ENCODE measurements at regions not wholly inside any gene's neighbourhood (a gene's known extent, or its start where the extent isn't known, plus 50 kb on each side); places are given as distances from the start of the nearest gene placed in this dataset.

GRCh38 chr5:57895766-57896165 lies 413.2 kb upstream of the ACTBL2 start:
- DNase-seq (ENCODE audit: low spot score) = no peak
- TF ChIP-seq, protein P1, sequence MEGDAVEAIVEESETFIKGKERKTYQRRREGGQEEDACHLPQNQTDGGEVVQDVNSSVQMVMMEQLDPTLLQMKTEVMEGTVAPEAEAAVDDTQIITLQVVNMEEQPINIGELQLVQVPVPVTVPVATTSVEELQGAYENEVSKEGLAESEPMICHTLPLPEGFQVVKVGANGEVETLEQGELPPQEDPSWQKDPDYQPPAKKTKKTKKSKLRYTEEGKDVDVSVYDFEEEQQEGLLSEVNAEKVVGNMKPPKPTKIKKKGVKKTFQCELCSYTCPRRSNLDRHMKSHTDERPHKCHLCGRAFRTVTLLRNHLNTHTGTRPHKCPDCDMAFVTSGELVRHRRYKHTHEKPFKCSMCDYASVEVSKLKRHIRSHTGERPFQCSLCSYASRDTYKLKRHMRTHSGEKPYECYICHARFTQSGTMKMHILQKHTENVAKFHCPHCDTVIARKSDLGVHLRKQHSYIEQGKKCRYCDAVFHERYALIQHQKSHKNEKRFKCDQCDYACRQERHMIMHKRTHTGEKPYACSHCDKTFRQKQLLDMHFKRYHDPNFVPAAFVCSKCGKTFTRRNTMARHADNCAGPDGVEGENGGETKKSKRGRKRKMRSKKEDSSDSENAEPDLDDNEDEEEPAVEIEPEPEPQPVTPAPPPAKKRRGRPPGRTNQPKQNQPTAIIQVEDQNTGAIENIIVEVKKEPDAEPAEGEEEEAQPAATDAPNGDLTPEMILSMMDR (IDR thresholded peaks at IDR 0.05; ENCODE audit: extremely low read depth, missing control alignments) = no peak

GRCh38 chr5:57893926-57894325 lies 411.3 kb upstream of the ACTBL2 start:
- TF ChIP-seq, protein P1 (IDR thresholded peaks at IDR 0.05; ENCODE audit: extremely low read depth, missing control alignments) = no peak
- DNase-seq (ENCODE audit: low spot score) = no peak

- no peak for DNase-seq (ENCODE audit: low spot score)
- TF ChIP-seq, protein P1 (IDR thresholded peaks at IDR 0.05; ENCODE audit: extremely low read depth, missing control alignments) = no peak
These were observed 408.8 kb upstream of the ACTBL2 start for GRCh38 chr5:57891443-57891842.

DNA sequence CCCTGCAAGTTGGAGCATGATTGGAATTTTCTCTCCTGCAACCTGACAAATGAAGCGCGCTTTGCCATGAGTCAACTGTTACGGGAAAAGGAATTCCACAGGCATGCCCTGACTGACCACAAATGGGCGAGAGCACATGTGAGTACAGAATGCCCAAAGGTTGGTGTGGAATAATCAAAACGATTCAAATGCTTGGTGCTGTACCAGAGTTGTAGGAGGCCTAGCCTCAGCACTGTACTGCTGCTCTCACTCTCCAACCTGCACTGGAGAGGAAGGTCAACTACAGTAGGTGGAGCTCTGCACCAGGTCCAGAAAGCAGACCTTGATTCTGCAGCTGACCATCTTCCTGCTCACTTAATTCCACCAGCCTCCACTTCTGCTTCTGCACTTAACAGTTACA lies 406.9 kb upstream of the ACTBL2 start:
- TF ChIP-seq, protein P1 (IDR thresholded peaks at IDR 0.05; ENCODE audit: extremely low read depth, missing control alignments) = no peak
- DNase-seq (ENCODE audit: low spot score) = no peak

DNA sequence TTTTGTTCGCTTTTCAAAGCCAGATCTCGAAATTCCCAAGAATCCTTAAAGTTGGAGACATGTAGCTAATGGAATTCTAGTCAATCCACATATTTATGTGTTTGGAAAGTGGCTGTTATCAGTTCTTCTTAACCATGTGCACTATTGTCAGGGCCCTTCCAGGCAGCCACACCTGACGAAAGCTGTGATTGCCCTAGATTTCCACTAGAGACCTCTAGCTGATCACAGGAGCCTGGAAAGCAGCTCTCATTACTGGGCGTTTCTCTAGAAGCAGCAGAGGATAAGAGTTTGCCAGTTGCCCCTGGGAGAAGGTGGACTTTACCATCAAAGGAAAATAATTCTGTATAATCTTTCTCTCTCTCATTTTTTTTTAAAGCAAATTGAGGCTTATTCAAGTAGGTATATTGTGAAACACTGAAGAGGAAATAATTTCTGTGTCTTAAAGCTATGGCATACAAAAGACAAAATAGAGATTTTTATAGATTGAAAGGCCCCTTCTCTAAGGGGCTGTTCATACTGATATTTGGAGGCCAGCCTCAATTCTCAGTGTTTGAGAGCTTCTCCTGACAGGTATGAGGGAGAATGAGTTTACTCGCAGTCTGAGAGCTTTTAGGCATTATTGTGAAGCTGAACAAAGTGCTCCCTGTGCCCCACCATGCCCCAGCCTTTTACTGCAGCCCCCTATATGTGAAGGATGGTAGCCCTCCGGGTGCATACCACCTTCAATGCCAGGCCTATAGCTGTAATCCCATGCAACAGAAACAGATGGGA lies 405.4 kb upstream of the ACTBL2 start:
- DNase-seq (ENCODE audit: low spot score) = no peak
- TF ChIP-seq, protein P1 (IDR thresholded peaks at IDR 0.05; ENCODE audit: extremely low read depth, missing control alignments) = no peak

DNA sequence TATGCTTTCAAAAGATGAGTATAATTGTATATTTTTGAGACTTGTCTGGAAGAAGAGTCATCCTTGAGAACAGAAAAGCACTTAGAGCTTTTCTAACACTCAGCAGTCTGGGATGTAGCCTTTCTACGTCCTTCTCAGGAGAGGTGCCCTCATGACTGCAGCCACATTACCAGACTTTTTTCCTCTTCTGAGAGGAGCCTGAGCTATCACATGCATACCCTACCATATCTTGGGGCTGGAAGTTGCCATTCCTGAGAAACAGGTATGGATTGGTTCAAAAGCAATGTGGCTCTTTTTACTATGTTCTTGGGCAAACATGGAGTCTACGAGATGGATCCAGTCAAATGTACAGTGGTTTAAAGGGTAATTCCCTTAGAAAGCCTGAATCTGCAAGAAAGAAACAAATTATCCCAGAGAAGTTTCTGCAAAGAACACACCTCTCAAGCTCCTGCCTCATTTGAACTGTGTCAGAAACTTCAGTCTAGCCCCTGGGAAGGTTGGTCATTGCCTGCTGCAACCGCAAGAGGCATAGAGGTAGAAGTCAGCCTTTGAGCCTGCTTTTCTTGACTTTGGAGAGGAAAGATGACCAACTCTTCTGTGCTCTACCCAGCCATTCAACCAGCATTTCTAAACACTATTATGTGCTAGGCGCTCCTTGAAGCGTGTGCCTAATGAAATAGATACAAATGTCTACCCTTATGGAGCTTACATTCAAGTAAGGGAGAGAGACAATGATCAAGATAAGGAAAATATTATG lies 401.9 kb upstream of the ACTBL2 start:
- DNase-seq (ENCODE audit: low spot score) = no peak

DNA sequence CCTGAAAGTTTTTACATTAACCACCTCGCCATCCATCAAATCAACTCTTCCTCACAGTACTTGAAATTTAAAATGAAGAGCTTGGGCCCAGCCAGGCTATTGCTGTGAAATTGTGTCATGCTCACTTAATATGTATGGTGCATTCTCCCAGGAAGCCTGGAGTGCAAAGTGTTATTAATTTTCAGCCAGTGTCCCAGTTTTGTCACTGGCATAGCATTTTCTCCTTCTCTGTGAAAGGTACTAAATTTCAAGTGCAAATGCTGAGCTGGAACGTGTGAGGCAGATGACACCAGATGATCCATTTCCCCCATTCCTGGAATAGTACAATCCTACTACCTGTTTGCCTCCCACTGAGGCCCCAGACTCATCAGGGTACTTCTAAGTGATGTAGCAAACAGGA lies 397.6 kb upstream of the ACTBL2 start:
- DNase-seq (ENCODE audit: low spot score) = no peak
- TF ChIP-seq, protein P1 (IDR thresholded peaks at IDR 0.05; ENCODE audit: extremely low read depth, missing control alignments) = no peak

More for the DNA sequence above, 401.9 kb upstream of the ACTBL2 start:
- TF ChIP-seq, protein P1 (IDR thresholded peaks at IDR 0.05; ENCODE audit: extremely low read depth, missing control alignments) = no peak

Data from GM20000 (cell line).